Keratinocyte (primary cell): ENCODE measurements at regions not wholly inside any gene's neighbourhood (a gene's known extent, or its start where the extent isn't known, plus 50 kb on each side); places are given as distances from the start of the nearest gene placed in this dataset.

ENCODE experiments used
- DNase-seq: peaks from one replicate; pipeline ENCODE4 v3.0.0-alpha.2; 2011; ENCODE audit warnings: low read depth, missing footprints, low spot score
- FAIRE-seq: peaks from 2 replicates; lab custom pipeline; 2011; peaks lifted over from hg19 to GRCh38; lab: Jason Lieb, UNC
- H2AFZ ChIP-seq: 2 replicates; pipeline ENCODE4 v1.6.0; 2012; ENCODE audit warnings: low read length, control low read depth, inconsistent platforms; ENCODE audit not compliant: control insufficient read depth
- H3K27ac ChIP-seq: 2 replicates; pipeline ENCODE4 v1.5.1; 2011; ENCODE audit warnings: low read length; ENCODE audit not compliant: control insufficient read depth, insufficient read depth
- H3K27me3 ChIP-seq: 3 replicates; pipeline ENCODE4 v1.6.0; 2011; ENCODE audit warnings: low read length; ENCODE audit not compliant: control insufficient read depth, insufficient read depth; ENCODE audit errors: extremely low read depth
- H3K36me3 ChIP-seq, 2 experiments: 2 replicates in 1 of 2; 3 replicates in 1 of 2; pipeline ENCODE4 v1.5.1; 2011; ENCODE audit warnings: low read length in 2 of 2, mild to moderate bottlenecking in 1 of 2; ENCODE audit not compliant: control insufficient read depth in 2 of 2, insufficient read depth in 2 of 2; ENCODE audit errors: extremely low read depth in 1 of 2
- H3K4me1 ChIP-seq: 3 replicates; pipeline ENCODE4 v1.5.1; 2011; ENCODE audit warnings: low read length; ENCODE audit not compliant: control insufficient read depth, insufficient read depth; ENCODE audit errors: extremely low read depth
- H3K4me2 ChIP-seq: 3 replicates; pipeline ENCODE4 v1.6.0; 2011; ENCODE audit warnings: low read depth, low read length; ENCODE audit not compliant: control insufficient read depth, insufficient read depth; ENCODE audit errors: extremely low read depth
- H3K4me3 ChIP-seq, 3 experiments: fragments of 200-600 bp in 1 of 3; sonication (generic) in 1 of 3; 2 replicates in 2 of 3; 3 replicates in 1 of 3; pipeline ENCODE4 v1.5.1; 2011 to 2016; ENCODE audit warnings: low read length in 3 of 3, mild to moderate bottlenecking in 3 of 3, control low read depth in 2 of 3, inconsistent platforms in 1 of 3, low read depth in 1 of 3, mixed read lengths in 1 of 3, mixed run types in 1 of 3, moderate library complexity in 1 of 3; ENCODE audit not compliant: control insufficient read depth in 2 of 3, insufficient read depth in 2 of 3; ENCODE audit errors: extremely low read depth in 1 of 3
- H3K79me2 ChIP-seq: 2 replicates; pipeline ENCODE4 v1.6.0; 2012; ENCODE audit warnings: low read length; ENCODE audit not compliant: control insufficient read depth, insufficient read depth
- H3K9ac ChIP-seq: 3 replicates; pipeline ENCODE4 v1.6.0; 2011; ENCODE audit warnings: low read length; ENCODE audit not compliant: control insufficient read depth, insufficient read depth; ENCODE audit errors: extremely low read depth
- H3K9me1 ChIP-seq: 3 replicates; pipeline ENCODE4 v1.6.0; 2011; ENCODE audit warnings: low read length; ENCODE audit not compliant: control insufficient read depth, insufficient read depth; ENCODE audit errors: extremely low read depth
- H3K9me3 ChIP-seq: 2 replicates; pipeline ENCODE4 v1.5.1; 2012; ENCODE audit warnings: low read depth, low read length; ENCODE audit not compliant: control insufficient read depth
- H4K20me1 ChIP-seq: 3 replicates; pipeline ENCODE4 v1.6.0; 2011; ENCODE audit warnings: low read length; ENCODE audit not compliant: control insufficient read depth, insufficient read depth; ENCODE audit errors: extremely low read depth
- EZH2 ChIP-seq: IDR thresholded peaks from one replicate; pipeline ENCODE4 v1.6.1; 2012; ENCODE audit warnings: inconsistent platforms, mild to moderate bottlenecking, low read length, moderate library complexity
- dilution Hi-C: fragments of 300-500 bp; cut with MboI; formaldehyde crosslinking; loops from one replicate; pipeline ENCODE4 v1.7.0; 2020; ENCODE audit warnings: low sequenced_read_pairs; ENCODE audit not compliant: extremely low pct_ligation_motif_present
- TF ChIP-seq, protein P1 (sequence below), 3 experiments: IDR thresholded peaks in 1 of 3; conservative IDR thresholded peaks in 1 of 3; optimal IDR thresholded peaks in 1 of 3; 2 replicates in 2 of 3; 3 replicates in 1 of 3; pipeline versions ENCODE3 to v1.5.1; 2011; ENCODE audit warnings: low read length in 3 of 3, mild to moderate bottlenecking in 3 of 3, moderate library complexity in 2 of 3, control low read depth in 1 of 3, inconsistent platforms in 1 of 3; ENCODE audit not compliant: insufficient read depth in 2 of 3; ENCODE audit errors: extremely low read depth in 1 of 3

GRCh38 chr7:113349339-113349738, 231.0 kb upstream of the SMIM30 start:
- Histone ChIP-seq H3K4me1 (no peaks in the 10 kb centered on the region), H3K79me2 (no peaks in the 10 kb centered on the region), H4K20me1 (no peaks in the 10 kb centered on the region), H3K27me3 (no peaks in the 10 kb centered on the region), H2AFZ (no peak overlapping the region), H3K9me3 (no peaks in the 10 kb centered on the region), H3K4me3 (no peak overlapping the region), H3K9ac (no peak overlapping the region), H3K4me2 (no peak overlapping the region), H3K27ac (no peak overlapping the region), H3K9me1 (no peaks in the 10 kb centered on the region), H3K36me3 (no peaks in the 10 kb centered on the region)
- FAIRE-seq (no peak), DNase-seq (no peak)
- dilution Hi-C loops, result no loop called here
- TF ChIP-seq EZH2, result no peak
- TF ChIP-seq, protein P1, sequence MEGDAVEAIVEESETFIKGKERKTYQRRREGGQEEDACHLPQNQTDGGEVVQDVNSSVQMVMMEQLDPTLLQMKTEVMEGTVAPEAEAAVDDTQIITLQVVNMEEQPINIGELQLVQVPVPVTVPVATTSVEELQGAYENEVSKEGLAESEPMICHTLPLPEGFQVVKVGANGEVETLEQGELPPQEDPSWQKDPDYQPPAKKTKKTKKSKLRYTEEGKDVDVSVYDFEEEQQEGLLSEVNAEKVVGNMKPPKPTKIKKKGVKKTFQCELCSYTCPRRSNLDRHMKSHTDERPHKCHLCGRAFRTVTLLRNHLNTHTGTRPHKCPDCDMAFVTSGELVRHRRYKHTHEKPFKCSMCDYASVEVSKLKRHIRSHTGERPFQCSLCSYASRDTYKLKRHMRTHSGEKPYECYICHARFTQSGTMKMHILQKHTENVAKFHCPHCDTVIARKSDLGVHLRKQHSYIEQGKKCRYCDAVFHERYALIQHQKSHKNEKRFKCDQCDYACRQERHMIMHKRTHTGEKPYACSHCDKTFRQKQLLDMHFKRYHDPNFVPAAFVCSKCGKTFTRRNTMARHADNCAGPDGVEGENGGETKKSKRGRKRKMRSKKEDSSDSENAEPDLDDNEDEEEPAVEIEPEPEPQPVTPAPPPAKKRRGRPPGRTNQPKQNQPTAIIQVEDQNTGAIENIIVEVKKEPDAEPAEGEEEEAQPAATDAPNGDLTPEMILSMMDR (optimal IDR thresholded peaks at IDR 0.05 in 1 of 3, IDR thresholded peaks at IDR 0.05 in 1 of 3, conservative IDR thresholded peaks at IDR 0.05 in 1 of 3; ENCODE audit: extremely low read depth in 1 of 3, insufficient read depth in 2 of 3, low read length in 3 of 3), result no peak

GRCh38 chr7:113339661-113340060, 221.3 kb upstream of the SMIM30 start:
- Histone ChIP-seq H3K4me1 (no peaks in the 10 kb centered on the region), H2AFZ (no peak overlapping the region), H3K4me3 (no peak overlapping the region), H3K9me3 (no peaks in the 10 kb centered on the region), H3K27ac (no peak overlapping the region), H3K36me3 (no peaks in the 10 kb centered on the region), H3K79me2 (no peaks in the 10 kb centered on the region), H3K9me1 (no peaks in the 10 kb centered on the region), H3K4me2 (no peak overlapping the region), H3K9ac (no peak overlapping the region), H3K27me3 (no peaks in the 10 kb centered on the region), H4K20me1 (no peaks in the 10 kb centered on the region)
- no peak for TF ChIP-seq EZH2
- TF ChIP-seq, protein P1 (optimal IDR thresholded peaks at IDR 0.05 in 1 of 3, IDR thresholded peaks at IDR 0.05 in 1 of 3, conservative IDR thresholded peaks at IDR 0.05 in 1 of 3; ENCODE audit: extremely low read depth in 1 of 3, insufficient read depth in 2 of 3, low read length in 3 of 3), result no peak
- dilution Hi-C loops, result no loop called here
- no peak for FAIRE-seq
- no peak for DNase-seq
